ENCODE measurements at regions not wholly inside any gene's neighbourhood (a gene's known extent, or its start where the extent isn't known, plus 50 kb on each side); places are given as distances from the start of the nearest gene placed in this dataset.
"Not testable (repeated sequence)": the region's sequence is repeated elsewhere in the genome, so short reads cannot be mapped to it uniquely, and the experiment has no call there.

DNA sequence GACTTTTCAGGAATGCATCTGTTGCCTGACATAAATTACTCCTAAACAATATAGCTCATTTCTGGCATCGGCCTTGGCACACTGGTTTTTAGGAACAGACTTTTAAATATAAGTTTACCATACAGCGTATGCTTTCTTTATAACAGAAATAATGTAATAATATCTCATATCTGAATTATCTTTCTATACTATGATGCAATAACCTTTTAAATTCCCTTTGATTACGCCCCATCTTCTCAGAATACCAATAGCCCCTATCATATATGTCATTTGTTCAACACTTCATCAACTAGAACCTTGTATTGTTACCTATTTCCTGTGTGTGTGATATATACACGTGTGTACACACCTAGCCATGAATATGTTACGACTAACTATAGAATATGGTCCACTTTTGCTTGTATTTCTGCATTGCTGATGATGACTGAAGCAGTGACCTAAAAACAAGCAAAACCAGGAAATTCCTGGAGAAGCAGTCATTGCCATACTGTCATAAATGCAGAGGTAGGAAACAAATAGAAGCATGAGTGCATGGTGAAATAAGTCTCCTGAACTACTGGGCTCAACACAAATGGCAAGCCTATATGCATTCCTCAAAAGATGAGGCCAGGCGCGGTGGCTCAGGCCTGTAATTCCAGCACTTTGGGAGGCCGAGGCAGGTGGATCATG lies 618.4 kb upstream of the NRP1 start:
- DNase-seq = no peak

DNA sequence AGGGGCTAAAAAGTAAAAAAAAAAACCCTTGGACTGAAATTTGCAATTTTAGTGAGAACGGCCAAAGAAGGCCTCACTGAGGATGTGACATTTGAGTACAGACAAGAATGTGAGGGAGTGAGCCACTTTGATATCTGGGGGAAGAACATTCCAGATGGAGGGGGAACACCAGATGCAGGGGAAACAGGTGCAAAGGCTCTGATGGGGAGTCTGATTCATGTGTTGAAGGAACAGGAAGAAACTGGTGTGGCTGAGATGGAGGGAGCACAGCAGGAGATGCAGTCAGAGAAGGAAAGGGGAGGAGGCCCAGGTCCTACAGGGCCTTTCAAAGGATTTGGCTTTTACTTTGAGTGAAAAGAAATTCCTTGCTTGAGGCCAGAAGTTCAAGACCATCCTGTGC lies 615.7 kb upstream of the NRP1 start:
- DNase-seq = no peak

DNA sequence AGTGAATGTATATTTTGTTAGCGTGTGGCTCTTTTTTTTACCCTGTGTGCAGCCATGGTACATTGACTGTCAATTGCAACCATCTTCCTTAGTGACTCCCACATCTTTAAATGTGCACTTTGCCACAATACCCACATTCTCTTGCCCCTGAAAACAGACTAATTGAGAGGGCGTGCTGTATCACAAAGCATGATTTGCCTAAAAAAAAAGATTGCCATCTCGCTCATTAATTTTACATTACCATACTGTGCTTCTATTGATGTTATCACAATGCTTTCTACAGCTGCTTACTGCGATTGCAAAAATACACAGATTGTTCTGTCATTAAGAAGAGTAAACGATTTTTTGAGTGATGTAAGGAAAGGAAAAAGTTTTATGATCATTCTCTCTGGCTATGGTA lies 613.1 kb upstream of the NRP1 start:
- no peak for DNase-seq

DNA sequence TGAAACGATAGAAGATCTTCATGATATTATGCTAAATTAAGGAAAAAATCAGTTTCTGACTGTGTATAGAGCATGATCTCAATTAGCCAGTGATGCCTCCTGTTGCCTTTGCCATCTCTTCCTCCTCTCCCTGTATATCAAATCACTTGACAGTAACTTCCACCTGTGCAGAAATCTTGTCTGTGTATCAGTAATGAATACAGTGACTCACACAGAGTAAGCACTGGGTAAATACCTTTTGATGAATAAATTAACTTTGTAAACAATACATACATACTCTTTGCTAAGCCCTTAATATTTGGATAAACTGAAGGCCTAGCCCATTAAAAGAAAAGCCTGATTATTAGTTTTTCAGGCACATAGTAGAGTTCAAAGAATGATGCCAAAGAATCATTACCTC lies 610.6 kb upstream of the NRP1 start:
- no peak for DNase-seq

DNA sequence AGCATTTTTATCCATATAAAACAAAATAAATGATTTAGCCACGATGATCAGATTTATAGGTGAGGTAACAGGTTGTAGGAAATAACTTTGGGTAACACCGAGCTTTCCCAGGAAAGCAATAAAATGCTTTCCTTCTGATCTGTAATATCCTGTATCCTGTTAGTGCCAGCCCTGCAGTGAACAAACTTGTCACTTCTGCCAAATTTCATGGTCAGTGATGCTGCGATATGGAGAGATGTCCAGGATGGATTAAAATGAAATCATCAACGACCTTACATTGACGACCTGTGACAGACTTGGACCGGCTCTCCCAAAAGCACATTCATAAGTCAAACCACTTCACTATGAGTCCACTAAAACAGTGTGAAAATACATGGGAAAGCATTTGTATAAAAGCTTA lies 608.0 kb upstream of the NRP1 start:
- DNase-seq = no peak

DNA sequence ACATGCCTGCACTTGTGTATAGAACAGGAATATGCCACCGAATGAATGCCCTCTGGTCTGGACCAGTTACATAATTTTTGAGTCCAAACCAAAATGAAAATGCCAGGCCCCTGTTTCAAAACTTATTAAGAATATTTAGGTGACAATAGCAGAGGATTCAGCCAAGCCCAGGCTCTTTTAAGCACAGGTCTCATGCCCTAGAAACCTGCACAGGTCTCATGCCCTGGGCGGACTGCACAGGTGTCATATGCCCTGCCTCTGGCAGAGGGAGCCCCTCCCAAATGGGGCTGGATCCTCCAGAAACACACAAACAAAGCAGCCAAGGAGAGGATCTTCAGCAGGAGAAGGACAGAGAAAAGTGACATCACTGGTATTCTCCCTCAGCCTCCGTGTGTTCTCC lies 605.4 kb upstream of the NRP1 start:
- DNase-seq = no peak

DNA sequence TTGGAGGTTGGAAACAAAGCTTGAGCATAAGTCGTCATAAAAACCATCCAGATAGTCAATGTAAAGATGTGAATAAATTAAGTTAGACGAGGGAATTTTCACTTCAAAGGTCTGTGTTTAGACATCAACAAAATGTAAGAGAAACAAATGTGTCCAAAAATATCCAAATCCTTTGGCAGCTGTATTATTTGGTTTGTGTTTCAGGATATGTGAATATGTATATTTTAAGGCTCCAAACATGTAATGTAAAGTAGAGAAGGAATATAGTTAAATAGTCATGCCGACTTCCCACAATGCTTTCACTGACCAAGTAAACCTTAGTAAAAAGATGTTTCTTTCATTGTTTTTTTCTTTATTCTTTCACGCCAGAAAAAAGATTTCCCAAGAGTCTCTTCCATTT lies 604.9 kb upstream of the NRP1 start:
- DNase-seq = no peak

DNA sequence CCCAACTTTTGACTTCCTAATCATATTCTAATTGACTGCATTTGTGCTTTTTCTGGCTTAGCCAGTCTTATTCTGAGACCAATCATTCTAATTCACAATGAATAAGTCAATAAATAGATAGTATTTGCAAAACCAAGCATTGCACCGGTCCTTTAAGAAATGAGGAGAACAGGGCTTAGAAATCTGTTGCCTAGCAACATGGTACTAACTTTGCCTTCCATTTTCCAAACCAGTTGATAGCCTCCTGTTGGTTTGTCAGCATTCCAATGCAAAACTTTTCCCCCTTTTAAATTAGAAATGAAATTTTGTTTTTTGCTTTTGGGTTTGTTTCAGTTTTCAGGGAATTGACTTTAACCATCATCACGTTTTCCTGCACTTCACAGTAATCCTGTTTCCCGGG lies 603.5 kb upstream of the NRP1 start:
- no peak for DNase-seq

DNA sequence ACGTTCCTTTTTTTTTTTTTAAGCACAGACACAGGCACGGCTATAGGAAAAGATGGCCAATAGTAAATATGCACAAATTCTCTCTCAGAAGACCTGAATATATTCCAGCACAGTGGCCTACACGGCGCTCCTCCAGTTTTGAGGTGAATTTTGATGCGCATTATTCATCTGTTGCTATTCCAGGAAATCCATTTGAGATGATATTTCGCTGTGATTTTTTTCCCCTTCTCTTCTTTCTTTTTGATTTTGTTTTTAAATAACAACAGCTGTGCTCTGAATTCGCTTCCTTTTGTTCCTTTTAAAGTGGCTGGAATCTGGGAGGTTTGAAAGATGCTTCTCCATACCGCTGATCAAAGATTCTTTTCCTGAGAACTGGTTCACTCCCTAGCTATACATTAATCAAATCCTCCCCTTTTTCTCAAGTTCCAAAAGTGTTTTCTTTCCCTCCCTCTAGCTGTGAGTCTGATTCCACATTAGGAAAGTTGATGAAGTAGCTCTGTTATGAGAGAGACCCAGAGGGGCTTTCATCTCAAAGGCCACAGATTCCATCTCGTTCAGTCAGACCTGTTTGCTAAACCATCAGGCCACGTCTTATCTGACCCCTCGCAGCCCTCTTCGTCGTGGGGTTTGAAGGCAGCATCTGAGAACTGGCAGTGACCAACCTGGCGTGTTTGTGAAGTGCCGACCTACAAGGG lies 602.7 kb upstream of the NRP1 start:
- no peak for DNase-seq

DNA sequence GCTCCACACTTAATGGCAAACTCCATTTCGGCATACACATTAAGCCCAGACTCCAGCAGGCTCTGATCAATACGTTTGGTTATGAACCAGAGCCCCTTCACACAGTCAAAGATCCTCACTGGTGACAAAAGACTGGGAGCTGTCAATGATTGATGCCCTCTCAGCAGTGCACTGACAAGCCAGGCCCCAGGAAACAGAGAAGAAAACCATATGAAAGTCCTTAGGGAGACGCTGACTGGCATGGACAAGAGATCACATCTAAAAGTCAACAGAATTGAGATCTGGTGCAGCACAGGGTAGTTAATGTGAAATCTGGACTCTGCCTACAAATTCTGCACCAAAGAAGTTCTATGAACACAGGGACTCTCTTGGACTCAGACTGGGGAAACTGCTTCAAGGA lies 600.9 kb upstream of the NRP1 start:
- DNase-seq = no peak

DNA sequence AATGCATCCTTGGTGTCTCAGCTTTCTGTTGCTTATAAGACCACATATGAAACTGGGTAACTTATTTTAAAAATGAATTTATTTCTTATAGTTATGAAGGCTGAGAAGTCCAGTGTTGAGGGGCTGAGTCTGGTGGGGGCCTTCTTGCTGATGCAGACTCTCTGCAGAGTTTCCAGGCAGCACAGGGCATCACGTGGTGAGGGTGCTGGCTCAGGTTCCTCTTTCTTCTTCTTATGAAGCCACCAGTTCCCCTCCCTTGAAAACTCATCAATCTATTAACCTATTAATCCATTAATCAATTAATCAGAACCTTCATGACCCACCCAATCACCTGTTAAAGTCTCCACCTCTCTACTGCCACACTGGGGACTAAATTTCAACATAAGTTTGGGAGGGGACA lies 595.6 kb upstream of the NRP1 start:
- no peak for DNase-seq

DNA sequence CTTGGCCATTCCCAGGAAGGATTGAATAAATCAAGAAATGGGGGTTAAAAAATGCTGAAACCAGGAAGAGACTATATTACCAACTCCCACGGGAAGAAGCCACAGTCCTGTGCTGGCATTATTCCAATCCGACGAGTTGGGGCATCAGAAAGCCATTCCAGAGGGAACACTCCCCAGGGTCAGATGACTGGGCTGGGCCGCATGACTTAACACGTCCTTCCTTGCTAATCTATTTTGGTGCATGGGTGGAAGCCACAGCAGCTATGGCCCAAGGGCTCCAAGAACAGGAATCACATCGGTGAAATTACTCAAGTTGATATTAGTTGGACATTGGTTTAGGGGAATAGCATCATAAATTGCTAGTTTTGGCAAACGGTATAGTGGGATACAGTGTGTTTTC lies 592.9 kb upstream of the NRP1 start:
- no peak for DNase-seq

DNA sequence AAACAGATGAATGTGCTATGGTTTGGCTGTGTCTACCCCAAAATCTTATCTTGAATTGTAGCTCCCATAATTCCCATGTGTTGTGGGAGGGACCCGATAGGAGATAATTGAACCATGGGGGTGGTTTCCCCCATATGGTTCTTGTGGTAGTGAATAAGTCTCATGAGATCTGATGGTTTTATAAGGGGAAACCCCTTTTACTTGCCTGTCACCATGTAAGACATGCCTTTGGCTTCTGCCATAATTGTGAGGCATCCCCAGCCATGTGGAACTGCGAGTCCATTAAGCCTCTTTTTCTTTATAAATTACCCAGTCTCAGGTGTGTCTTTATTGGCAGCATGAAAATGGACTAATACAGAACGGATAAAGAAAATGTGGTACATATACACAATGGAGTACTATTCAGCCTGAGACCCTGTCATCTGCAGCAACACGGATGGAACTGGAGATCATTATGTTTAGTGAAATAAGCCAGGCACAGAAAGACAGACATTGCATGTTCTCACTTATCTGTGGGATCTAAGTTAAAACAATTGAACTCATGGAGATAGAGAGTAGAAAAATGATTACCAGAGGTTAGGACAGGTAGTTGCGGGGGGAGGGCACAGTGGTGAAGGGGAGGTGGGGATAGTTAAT lies 587.6 kb upstream of the NRP1 start:
- no peak for DNase-seq

DNA sequence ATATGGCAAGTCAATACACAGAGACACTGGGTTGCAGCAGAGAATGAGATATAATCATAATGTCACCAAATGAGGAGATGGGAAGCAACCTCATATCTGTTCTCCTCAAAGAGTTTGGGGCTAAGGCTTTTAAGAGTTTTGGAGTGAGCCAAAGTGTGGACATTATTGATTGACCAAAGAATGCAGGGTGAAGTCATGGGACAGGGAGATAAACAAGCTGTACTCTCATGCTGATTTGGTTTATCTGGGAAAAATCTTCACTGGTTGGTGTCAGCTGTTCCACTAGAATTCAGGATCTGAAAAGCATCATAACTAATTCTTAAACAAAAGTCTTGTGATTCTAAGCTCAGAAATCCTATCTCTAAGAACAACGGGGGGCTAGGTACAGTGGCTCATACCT lies 585.9 kb upstream of the NRP1 start:
- no peak for DNase-seq

DNA sequence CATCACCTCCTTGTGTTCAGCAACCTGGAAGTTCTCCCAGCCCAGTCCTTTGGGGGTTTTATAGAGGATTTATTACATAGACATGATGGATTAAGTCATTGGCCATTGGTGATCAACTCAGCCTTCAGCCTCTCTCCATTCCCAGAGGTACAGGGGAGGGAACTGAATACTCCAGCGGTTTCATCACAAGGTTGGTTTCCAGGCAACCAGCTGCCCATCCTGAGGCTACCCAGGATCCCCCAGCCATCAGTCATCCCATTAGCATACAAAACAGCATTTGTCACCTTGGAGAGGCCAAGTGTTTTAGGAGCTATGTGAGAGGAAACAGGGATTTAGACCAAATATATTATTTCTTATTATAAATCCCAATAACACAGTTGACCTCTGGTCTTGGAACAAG lies 584.8 kb upstream of the NRP1 start:
- no peak for DNase-seq

DNA sequence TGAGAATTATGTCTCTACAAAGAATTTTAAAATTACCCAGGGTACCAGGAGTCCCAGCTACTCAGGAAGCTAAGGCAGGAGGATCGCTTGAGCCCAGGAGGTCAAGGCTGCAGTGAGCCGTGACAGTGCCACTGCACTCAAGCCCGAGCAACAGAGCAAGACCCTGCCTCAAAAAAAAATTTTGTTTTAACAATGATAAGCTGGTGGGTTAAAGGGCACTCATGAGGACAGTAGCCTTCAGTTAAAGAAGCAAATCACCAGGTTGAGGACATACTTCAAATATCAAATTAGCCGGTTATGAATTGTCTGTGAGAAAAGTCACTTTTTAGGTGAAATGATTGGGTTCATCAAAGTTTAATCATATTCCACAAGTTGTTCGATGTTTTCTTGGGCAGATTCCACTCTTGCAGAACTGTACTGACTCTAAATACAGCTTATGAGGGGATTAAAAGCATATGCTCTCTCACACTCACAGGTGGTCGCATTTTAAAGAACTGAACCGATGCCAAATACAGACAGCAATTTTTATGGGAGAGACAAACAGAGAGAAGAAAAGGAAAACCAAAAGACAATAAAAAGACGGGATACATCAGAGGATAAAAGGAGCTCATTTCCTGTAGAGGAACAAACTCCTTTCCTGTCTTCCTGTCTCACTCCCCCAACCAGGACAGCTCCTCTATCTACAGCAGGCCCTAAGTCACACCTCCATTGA lies 582.8 kb upstream of the NRP1 start:
- DNase-seq = no peak

DNA sequence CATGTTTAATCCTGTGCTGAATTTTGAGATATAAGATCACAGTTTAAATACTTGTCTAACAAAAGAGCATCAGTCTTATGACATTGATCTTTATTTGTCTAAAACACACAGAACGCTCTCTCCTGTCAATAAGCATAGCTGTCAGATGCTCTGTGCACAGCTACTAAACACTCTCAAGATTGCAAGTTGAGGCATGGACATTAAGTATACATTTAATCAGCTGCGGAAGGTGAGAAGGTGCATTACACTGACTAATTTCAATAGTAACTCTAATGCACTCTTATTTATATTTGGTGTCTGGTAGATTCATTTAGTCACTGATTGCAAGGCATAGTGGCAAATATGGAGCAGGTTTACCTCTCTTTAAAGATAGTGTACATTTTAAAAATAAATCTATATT lies 580.3 kb upstream of the NRP1 start:
- no peak for DNase-seq

DNA sequence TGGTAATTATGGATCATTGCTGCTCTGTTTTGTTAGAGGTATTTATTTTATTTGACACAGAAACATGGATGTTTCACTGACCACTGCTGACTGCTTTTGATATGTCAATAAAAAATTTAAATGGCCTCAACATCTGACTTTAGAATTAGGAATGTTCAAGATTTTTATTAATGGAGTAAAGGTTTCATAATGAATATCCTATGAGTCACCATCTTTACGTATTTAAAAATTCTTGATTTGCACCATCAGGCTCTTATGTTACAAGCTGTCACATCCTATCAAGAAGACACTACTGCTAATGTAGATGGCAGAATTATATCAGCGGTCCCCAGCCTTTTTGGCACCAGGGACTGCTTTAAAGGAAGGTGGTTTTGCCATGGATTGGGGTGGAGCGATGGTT lies 578.7 kb upstream of the NRP1 start:
- DNase-seq = no peak

DNA sequence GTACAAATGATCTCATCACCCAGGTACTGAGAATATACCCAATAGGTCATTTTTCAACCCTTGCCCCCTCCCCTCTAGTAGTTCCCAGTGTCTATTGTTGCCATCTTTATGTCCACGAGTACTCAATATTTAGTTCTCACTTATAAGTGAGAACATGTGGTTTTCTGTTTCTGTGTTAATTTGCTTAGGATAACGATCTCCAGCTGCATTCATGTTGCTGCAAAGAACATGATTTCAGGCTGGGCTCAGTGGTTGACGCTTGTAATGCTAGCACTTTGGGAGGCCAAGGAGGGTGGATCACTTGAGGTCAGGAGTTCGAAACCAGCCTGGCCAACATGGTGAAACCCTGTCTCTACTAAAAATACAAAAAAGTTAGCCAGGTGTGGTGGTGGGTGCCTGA lies 575.0 kb upstream of the NRP1 start:
- not testable (repeated sequence) for DNase-seq

DNA sequence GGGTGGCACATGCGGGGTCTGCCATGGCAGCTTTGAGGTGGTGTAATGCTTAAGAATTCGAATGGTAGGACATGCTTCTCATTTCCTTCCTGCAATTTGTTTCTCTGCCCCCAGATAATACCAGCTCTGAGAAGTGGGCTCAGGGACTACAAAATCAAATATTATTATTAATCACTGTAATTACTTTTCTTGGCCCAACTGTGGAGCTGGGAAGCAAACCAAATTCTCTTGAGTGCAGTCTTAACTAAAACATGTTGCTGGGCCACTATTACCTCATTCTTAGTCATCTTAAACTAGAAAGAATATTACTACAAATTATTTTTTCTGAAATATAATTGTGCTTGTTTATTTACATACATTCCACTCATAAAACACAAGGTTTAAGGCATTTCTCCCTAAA lies 566.7 kb upstream of the NRP1 start:
- DNase-seq = no peak

DNA sequence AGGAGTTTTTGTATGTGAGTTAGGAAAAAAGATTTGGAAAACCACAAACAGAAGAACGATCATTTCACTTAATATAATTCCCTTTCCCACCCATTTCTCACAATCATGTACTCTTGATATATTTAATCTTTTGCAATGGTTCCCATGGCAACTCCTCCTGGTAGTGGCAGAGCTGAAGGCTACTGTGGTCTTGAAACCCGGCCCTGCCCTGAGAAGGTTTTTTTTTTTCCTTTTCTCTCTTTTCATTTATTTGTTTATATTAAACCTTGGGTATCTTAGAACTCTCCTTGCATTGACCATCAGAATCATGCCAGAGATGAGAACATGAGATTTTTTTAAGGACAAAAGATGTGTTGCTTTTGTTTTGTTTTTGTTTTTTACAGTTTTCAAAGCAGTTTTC lies 566.1 kb upstream of the NRP1 start:
- DNase-seq = no peak

DNA sequence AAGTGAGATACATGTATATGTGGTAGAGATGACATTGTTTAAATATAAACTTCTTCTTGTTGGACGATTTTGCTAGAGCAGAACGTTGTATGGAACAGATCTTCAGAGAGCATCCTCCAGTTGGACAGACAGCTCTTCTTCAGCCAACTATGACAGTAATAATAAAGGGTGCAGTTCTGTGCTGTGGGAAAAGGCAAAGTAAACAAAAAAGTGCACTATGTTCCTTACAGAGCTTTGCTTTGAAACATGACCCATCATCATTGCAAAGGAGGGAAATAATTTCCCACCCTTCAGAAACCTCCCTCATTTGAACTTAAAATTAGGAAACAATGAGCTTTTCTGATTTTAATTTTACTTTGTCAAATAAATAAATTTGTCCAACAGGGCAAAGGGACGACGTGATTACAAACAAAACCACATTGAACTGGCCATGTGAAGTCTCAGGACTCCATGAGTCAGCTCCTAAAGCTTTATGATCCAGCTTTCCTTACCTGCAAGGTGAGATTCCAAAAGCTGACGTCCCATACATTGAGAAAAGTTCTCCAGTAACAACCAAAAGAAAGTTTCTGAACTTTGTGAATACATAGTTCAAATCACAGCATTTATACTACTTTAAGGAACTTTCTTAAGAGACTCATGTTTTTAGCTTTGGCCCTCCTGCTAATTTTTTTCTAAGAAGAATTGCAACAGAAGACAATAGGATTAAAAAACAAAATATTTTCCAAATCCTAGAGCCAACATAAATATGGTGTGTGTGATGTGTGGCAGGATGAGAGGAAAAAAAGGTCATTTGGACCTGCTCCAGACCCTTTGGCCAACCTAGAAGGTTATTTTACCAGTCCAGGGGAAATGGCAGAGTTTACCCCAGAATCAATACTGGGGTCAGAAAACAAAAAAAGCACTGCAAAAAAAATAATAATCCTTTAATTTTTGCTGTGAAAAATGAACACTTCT lies 565.4 kb upstream of the NRP1 start:
- DNase-seq = no peak

DNA sequence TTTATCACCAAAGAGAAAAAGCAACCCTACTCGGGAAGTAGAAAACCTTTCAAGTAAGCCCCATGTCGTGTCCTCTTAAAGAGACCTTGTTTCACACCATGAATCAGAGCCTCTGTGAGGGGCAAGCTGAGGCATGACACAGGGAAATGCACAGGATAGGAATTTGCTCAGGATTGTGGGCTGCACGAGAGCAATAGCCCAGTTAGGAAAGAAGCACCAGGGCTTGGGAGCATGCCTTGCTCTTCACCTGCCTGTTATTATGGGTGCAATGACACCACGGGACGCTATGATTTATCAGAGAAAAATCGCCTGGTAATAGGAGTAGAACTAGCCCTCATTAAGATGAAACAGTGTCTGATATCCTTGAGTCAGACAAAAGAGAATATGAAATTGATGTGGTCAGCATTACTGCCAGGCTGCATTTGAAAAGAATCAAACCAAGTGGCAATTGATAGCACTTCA lies 562.9 kb upstream of the NRP1 start:
- DNase-seq = no peak
